HG02973 (cell line): ENCODE measurements at regions not wholly inside any gene's neighbourhood (a gene's known extent, or its start where the extent isn't known, plus 50 kb on each side); places are given as distances from the start of the nearest gene placed in this dataset.

Experiments used
- ATAC-seq: cut with Tn5 transposase; IDR thresholded peaks from one replicate; pipeline ENCODE4 v1.9.1; 2021; ENCODE audit warnings: moderate library complexity; ENCODE audit not compliant: unreplicated experiment

DNA sequence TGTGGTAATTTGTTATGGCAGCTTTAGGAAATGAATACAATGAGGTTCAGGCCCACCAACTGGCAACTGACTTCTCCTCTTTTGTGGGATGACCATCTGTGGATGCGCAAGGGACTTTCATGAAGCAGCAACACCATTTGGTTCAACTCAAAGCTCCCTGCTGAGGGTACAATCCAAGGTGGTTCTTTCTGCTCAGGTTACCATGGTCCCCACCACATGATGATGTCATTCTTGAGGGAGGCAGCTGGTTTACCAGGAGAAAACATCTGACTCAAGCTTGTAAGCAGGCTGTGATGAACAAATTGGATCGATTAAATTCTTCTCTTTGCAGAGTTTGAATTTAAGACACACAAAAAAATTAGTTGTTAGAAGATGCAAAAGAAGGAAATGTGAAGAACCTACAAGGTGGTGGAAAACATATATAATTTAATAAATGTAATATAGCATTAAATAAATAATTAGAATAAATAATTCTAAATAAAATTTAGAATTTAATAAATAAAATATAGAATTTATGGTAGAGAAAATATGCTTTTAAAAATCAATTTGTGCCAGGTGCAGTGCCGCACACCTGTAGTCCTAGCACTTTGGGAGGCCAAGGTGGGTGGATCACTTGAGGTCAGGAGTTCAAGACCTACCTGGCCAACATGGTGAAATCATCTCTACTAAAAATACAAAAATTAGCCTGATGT lies 67.6 kb upstream of the ANKFN1 start:
- no peak for ATAC-seq

DNA sequence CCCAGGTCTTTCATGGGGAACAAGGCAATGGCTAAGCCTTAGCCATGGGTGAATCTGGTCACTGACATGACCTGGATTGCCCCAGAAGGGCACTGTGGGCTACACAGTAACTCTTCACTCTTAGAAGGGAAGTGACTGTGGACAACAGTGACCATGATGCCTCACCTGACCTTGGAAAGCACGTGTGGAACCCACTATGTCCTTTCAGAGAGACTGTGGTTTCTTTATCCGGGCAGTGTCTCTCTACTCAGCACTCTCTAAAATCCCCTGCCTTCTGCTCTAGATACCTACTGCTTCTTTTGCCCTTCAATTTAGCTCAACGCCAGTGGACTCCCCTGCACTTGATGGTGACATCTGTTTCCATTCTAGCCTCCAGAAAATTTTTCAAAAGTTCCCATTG lies 66.1 kb upstream of the ANKFN1 start:
- no peak for ATAC-seq

DNA sequence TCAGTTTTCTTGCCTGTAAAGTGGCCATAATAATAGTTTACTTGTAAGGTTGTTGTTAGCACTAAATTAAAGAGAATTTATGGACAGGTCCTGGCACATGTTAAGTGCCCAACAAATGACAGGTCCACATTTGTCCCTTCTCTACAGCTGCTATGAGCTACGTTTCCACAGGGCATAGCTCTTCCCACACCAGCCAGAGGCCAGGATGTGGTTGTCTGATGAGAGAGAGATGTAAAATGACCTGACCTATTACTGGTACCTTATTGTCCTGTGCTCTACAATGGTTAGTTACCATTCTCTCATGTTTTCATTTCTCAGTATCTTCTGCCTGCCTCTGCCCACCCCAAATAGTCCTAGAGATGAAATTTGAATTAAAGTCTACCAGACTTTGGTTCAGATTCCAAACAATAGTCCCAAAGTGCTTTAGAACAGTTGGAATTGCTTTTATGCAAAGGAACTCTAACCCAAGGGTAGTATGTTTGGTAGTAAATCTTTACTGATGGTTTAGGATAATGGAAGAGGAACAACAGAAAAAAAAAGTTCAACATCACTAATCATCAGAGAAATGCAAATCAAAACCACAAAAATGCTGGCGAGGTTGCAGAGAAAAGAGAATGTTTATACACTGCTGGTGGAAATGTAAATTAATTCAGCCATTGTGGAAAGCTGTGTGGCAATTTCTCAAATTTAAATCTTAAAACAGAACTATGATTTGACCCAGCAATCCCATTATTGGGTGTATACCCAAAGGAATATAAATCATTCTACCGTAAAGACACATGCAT lies 57.1 kb upstream of the ANKFN1 start:
- ATAC-seq: no peak

DNA sequence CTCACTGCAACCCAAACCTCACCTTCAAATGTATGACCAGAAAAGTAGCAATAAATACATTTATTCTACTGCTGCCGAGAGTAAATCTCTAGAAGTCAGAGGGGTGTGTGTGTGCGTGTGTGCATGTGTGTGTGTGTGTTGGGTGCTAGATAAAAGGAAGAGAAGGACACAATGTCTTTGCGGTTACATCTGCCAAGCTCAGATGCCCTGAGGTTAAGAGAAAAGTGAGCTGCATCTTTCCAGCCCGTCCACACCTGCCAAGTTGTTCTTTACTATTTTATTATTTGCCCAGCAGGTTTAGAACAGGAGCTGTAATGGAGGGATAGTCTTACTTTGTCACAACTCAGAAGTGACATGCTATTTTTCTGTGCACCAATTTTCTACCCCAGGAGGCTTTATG lies 54.5 kb upstream of the ANKFN1 start:
- no peak for ATAC-seq

DNA sequence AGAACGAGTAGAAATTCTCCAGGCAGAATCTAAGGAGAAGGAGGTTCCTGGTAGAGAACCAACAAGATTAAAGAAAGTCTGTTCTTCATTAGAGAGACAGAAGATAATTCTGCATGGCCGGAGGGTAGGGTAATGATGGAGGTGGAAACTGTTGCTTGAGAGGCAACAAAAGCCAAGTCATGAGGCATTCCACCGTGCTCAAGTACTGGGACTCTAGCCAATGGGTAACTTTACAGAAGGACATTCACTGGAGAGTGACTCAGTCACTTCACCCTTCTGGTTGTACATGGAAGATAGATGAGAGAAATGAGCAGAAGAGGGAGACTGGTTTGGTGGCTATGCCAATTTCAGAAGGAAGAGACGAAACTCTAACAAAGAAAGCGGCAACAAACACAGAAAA lies 53.6 kb upstream of the ANKFN1 start:
- no peak for ATAC-seq
